Liver (tissue), 8 donors: ENCODE measurements at regions not wholly inside any gene's neighbourhood (a gene's known extent, or its start where the extent isn't known, plus 50 kb on each side); places are given as distances from the start of the nearest gene placed in this dataset.

ENCODE experiments used
- DNase-seq: peaks from one replicate; pipeline ENCODE4 v3.0.0-alpha.2; 2017; ENCODE audit warnings: low spot score
- H3K27ac ChIP-seq, 2 donors: one replicate each; pipeline ENCODE4 v1.7.0; 2013; ENCODE audit warnings: inconsistent platforms in 2 of 2, low read length in 2 of 2, control low read depth in 1 of 2, low read depth in 1 of 2, mild to moderate bottlenecking in 1 of 2
- H3K27me3 ChIP-seq, 4 donors: one replicate each; pipeline versions ENCODE4 v1.6.1 to v1.7.0; 2013; ENCODE audit warnings: low read length in 3 of 4, inconsistent platforms in 1 of 4, mild to moderate bottlenecking in 1 of 4, moderate library complexity in 1 of 4; ENCODE audit not compliant: control insufficient read depth in 4 of 4, insufficient read depth in 4 of 4
- H3K36me3 ChIP-seq, 4 donors: one replicate each; pipeline versions ENCODE4 v1.6.1 to v1.7.0; 2013; ENCODE audit warnings: low read length in 3 of 4, mild to moderate bottlenecking in 3 of 4, low read depth in 1 of 4, moderate library complexity in 1 of 4; ENCODE audit not compliant: control insufficient read depth in 4 of 4, insufficient read depth in 3 of 4
- H3K4me1 ChIP-seq, 4 donors: one replicate each; pipeline versions ENCODE4 v1.6.1 to v1.7.0; 2013; ENCODE audit warnings: low read length in 3 of 4, mild to moderate bottlenecking in 3 of 4, moderate library complexity in 1 of 4; ENCODE audit not compliant: control insufficient read depth in 4 of 4, insufficient read depth in 4 of 4
- H3K4me3 ChIP-seq, 3 donors: one replicate each; pipeline versions ENCODE4 v1.6.1 to v1.7.0; 2013; ENCODE audit warnings: low read length in 3 of 3, control low read depth in 1 of 3, low read depth in 1 of 3, mild to moderate bottlenecking in 1 of 3
- H3K9ac ChIP-seq, 2 donors: one replicate each; pipeline ENCODE4 v1.7.0; 2013; ENCODE audit warnings: low read length in 2 of 2, mild to moderate bottlenecking in 2 of 2, moderate library complexity in 2 of 2, control low read depth in 1 of 2, low read depth in 1 of 2
- H3K9me3 ChIP-seq, 4 donors: one replicate each; pipeline versions ENCODE4 v1.6.1 to v1.7.0; 2013; ENCODE audit warnings: low read length in 3 of 4; ENCODE audit not compliant: control insufficient read depth in 4 of 4
- ATF3 ChIP-seq: IDR thresholded peaks from 2 replicates; pipeline ENCODE4 v1.6.1; 2016; ENCODE audit warnings: antibody characterized with exemption
- CTCF ChIP-seq: fragments of 150-350 bp; IDR thresholded peaks from 2 replicates; pipeline ENCODE4 v1.5.1; 2017; ENCODE audit warnings: improper control_type of control experiment, low read depth, low read length; ENCODE audit not compliant: missing input control
- EGR1 ChIP-seq, 2 donors: IDR thresholded peaks; 2 replicates each; pipeline ENCODE4 v1.6.1; 2016 to 2018; ENCODE audit warnings: antibody characterized with exemption in 2 of 2, low read depth in 2 of 2
- FOXA1 ChIP-seq: IDR thresholded peaks from 2 replicates; pipeline ENCODE4 v1.6.1; 2016; ENCODE audit warnings: antibody characterized with exemption
- GABPA ChIP-seq, 2 donors: IDR thresholded peaks in 1 of 2; conservative IDR thresholded peaks in 1 of 2; 2 replicates each; pipeline ENCODE4 v1.6.1; 2016; ENCODE audit warnings: antibody characterized with exemption in 2 of 2, mild to moderate bottlenecking in 1 of 2, moderate library complexity in 1 of 2
- HNF4A ChIP-seq, 2 donors: conservative IDR thresholded peaks; 2 replicates each; pipeline ENCODE4 v1.6.1; 2016; ENCODE audit warnings: antibody characterized with exemption in 2 of 2, mild to moderate bottlenecking in 2 of 2
- RXRA ChIP-seq, 2 donors: IDR thresholded peaks; 2 replicates each; pipeline ENCODE4 v1.6.1; 2017 to 2018; ENCODE audit warnings: antibody characterized with exemption in 2 of 2, mild to moderate bottlenecking in 1 of 2
- TAF1 ChIP-seq: conservative IDR thresholded peaks from 2 replicates; pipeline ENCODE4 v1.6.1; 2016; ENCODE audit warnings: antibody characterized with exemption, mild to moderate bottlenecking
- YY1 ChIP-seq: IDR thresholded peaks from 2 replicates; pipeline ENCODE4 v1.6.1; 2016; ENCODE audit warnings: antibody characterized with exemption, mild to moderate bottlenecking
- ZBTB33 ChIP-seq: IDR thresholded peaks from 2 replicates; pipeline ENCODE4 v1.6.1; 2016; ENCODE audit warnings: antibody characterized with exemption
- WGBS: extraction: QIAGEN DNeasy Blood & Tissue Kit; methylation state at CpG from one replicate; pipeline ENCODE4 v1.1.7; 2013; 5-methylcytosine and 5-hydroxymethylcytosine counted together
- donor health status: healthy.
- donor health status: healthy.
- donor health status: healthy.
- donor health status: healthy.
- donor health status: healthy.

DNA sequence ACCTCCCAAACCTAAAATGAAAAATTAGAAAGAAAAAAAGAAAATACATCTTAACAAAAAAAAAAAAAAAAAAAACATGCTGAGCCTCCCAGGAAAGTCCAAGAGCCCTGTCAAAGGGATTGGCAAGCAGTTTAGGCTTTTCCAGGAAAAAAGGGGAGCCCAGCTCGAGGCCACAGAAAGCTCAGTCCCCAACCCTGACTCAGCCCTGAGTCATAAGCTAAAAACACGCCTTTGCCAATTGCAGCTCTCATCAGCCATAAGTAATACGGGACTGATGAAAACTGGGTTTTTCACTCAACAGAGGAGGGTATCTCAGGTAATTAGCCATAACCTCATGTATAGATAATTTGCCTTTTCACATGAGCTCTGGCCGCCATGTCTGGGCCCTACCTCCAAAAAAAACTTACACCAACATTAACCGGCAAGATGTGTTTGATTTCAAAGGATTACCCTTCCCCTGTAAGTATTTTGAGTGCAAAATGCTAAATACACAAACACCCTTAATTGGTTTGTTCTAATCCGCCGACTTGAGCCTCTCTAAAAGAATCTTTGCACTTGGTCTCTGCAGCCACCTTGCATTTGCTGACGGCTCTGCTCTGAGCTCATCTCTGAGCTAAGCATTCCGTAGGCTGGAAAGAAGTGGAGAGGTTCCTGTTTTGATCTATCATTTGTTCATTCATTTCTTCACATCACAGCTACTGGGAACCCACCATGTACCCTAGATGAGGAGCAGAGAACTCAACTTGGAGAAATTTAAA is 319.2 kb downstream of the BCL11B start:
- TF ChIP-seq HNF4A (conservative IDR thresholded peaks at IDR 0.05) (no peak), FOXA1 (no peak), EGR1 (IDR thresholded peaks at IDR 0.05; ENCODE audit: low read depth in 2 of 2) (no peak), GABPA (IDR thresholded peaks at IDR 0.05 in 1 of 2, conservative IDR thresholded peaks at IDR 0.05 in 1 of 2) (no peak), ATF3 (no peak)
- 83% methylated on average over 9 of the region's 9 CpGs for WGBS
- DNase-seq, result no peak
- H3K36me3 ChIP-seq, result no peaks in the 10 kb centered on the region
- H3K4me1 ChIP-seq, result no peaks in the 10 kb centered on the region
- no peak overlapping the region for H3K4me3 ChIP-seq
- no peaks in the 10 kb centered on the region for H3K27me3 ChIP-seq
- no peak overlapping the region for H3K27ac ChIP-seq
- H3K9ac ChIP-seq, result no peak overlapping the region
- no peaks in the 10 kb centered on the region for H3K9me3 ChIP-seq

DNA sequence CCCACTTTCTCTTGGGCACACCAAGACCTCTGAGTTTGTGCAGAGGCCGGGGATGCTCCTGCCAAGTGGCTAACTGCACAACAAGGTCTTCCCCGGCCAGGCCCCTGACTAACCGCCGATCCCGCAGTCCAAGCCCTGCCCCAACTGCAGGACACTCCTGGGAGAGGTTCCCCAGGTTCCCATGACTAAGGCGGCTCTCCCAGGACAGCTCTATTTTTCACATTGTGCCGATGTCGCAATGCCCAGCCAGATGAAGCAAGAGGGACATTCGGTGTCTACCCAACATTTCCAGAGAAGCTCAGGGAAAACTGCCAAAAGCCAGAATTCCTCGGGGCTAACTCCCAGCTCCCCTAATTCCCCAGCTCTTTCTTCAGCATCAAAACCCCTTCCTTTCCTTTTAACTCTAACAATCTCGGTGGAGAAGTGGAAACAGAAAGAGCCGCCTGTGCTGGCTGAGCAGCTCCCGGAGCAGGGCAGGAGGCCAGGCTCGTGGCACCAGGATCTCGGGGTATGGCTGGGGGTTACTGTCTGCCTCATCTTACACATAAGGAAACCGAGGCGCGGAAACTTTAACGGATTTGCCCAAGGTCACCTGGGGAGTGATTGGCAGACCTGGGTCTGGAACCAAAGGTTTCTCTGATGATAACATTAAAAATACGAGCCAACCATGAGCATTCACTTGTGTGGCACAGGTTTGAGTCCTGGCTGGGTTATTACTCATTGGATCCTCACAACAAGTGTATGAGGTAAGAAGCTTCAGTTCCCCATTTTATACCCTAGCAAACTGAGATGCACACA is 318.2 kb downstream of the BCL11B start:
- no peak overlapping the region for H3K4me3 ChIP-seq
- peak; percentile 38 for DNase-seq
- no peak overlapping the region for H3K27ac ChIP-seq
- no peaks in the 10 kb centered on the region for H3K36me3 ChIP-seq
- no peak overlapping the region for H3K9ac ChIP-seq
- TF ChIP-seq ATF3, result no peak
- H3K4me1 ChIP-seq, result no peaks in the 10 kb centered on the region
- WGBS, result 65% methylated on average over 20 of the region's 20 CpGs
- no peaks in the 10 kb centered on the region for H3K9me3 ChIP-seq
- H3K27me3 ChIP-seq, result no peaks in the 10 kb centered on the region

DNA sequence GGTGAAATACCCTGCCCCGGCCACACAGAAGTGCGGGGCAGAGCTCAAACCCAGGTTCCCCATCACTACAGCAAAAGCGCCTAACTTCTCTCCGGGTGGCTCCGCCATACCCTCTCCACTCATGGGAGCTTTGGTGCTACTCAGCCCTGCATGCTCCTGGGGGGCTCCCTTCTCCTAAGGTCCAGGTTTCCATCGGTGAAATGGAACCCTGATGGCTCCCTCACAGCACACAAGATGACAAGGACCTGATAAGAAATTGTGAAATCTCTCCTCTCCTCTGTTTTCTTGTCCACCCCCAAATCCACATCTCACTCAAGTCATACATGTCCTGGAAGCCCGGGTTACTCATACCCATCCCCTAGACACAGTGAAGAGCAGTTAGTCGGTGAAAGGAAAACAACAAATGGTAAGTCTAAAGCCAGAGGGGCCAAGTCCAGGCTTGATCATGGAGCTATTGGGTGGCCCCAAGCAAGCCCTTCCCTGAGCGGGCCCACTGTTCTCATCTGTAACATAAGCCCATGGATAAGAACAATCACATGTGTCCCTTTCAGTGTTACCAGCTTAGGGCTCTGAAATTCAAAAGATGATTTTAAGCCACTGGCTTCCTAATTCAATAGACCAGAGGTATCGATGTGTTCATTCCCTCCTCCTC is 317.5 kb downstream of the BCL11B start:
- Histone ChIP-seq H3K4me3 (no peak overlapping the region), H3K4me1 (no peaks in the 10 kb centered on the region), H3K27me3 (no peaks in the 10 kb centered on the region), H3K36me3 (no peaks in the 10 kb centered on the region), H3K9ac (no peak overlapping the region), H3K9me3 (no peaks in the 10 kb centered on the region), H3K27ac (no peak overlapping the region)
- DNase-seq, result peak; percentile 13
- WGBS, result 93% methylated on average over 10 of the region's 10 CpGs
- TF ChIP-seq YY1 (no peak), CTCF (no peak), ZBTB33 (no peak), RXRA (IDR thresholded peaks at IDR 0.05) (no peak), TAF1 (no peak)
